NCI-H526 (cell line): ENCODE measurements at regions not wholly inside any gene's neighbourhood (a gene's known extent, or its start where the extent isn't known, plus 50 kb on each side); places are given as distances from the start of the nearest gene placed in this dataset.
A peak's percentile ranks its signal among the peaks of the same experiment; 100 is the strongest.

Experiments used
- DNase-seq, 2 experiments: peaks; one replicate each; lab custom pipeline; 2025; lab: John Stamatoyannopoulos, UW

DNA sequence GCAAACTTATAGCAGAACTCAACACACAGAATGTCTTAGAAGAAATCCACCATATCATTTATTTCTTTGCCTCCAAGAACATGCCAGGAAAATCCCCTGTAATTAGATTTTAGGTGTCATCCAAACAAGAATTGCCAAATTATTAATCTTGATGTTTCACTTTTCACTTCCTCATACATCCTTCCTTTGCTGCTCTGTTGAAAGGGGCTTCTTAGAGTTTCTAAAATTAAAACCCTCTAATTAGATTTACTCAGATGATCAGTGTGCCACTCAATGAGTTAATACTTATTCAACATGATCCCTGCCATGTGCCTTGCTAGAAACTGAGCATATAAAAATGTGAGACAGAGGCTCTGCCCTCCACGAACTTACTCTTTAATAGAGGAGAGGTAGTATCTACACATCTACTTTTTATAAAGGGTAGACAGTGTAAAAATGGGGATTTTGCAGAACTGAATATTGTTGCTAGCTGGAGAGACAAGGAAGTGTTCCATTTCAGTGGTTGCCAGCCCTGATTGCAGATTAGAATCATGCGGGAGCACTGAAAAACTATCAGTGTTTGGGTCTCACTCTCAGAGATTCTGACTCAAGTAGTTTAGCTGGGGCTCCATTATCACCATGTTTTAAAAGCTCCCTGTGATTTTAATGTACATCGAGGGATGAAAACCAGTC is 498.4 kb downstream of the TLE4 start:
- no peak for DNase-seq

DNA sequence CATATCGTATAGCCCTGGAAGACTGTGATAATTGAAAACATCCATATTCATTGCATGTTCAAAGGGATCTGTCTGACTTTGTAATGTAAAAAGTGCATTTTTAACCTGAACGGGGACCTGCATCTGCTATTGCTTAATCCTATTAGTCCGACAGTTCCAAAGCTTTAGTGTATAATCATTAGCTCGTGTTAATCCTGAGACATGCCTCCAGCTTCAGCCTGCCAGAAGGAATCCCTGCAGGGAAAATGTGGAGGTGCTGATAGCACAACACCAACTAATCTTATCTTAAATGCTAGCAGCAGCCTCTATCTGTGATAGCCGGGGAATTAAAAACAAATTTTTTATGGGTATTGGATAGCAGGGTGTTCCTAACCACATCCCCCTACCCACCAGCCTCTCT is 495.2 kb downstream of the TLE4 start:
- no peak for DNase-seq

DNA sequence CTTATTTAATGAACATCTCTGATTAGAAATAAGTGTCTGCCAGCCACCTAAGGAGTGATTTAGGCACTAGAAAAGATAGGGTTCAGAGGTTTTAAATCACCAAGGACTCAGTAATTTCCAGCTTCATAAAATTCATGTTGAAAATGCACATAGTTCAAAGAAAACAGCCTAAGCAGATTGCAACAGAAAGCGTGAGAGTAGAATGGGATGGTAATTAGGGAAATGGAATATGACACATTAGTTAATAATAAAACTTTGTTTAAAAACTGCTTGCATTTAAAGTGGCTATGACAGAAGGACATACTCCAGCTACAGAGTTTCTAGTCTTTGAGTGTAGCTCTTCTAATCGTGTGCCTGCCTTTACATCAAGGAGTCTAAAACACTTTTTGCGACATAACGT is 490.8 kb downstream of the TLE4 start:
- no peak for DNase-seq

GRCh38 chr9:80061940-80062339 is 490.2 kb downstream of the TLE4 start:
- DNase-seq, result no peak

GRCh38 chr9:80061096-80061495 is 489.3 kb downstream of the TLE4 start:
- DNase-seq, result no peak

GRCh38 chr9:80059979-80060378 is 488.2 kb downstream of the TLE4 start:
- DNase-seq, result no peak

GRCh38 chr9:80059191-80059590 is 487.4 kb downstream of the TLE4 start:
- DNase-seq, result no peak

GRCh38 chr9:80052830-80053229 is 481.1 kb downstream of the TLE4 start:
- DNase-seq, result no peak

GRCh38 chr9:80049096-80049782 is 477.5 kb downstream of the TLE4 start:
- peak in 1 of 2 experiments; percentile 28 for DNase-seq

GRCh38 chr9:80046481-80046880 is 474.7 kb downstream of the TLE4 start:
- DNase-seq, result no peak

GRCh38 chr9:80041821-80042220 is 470.1 kb downstream of the TLE4 start:
- DNase-seq, result no peak

- DNase-seq, result no peak
These were observed 468.7 kb downstream of the TLE4 start for GRCh38 chr9:80040457-80040856.

- DNase-seq, result no peak
These were observed 459.0 kb downstream of the TLE4 start for GRCh38 chr9:80030801-80031200.

- no peak for DNase-seq
These were observed 456.7 kb downstream of the TLE4 start for GRCh38 chr9:80028501-80028900.

GRCh38 chr9:80025796-80026520 is 454.2 kb downstream of the TLE4 start:
- DNase-seq, result no peak

DNA sequence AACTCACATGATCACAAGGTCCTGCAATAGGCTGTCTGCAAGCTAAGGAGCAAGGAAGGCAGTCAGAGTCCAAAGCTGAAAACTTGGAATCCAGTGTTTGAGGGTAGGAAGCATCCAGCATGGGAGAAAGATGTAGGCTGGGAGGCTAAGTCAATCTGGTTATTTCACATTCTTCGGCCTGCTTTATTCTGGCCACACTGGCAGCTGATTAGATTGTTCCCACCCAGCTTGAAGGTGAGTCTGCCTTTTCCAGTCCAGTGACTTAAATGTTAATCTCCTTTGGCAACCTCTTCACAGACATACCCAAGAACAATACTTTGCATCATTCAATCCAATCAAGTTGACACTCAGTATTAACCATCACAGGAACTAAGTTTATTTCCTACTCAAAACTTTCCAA is 453.4 kb downstream of the TLE4 start:
- DNase-seq, result no peak

GRCh38 chr9:80020530-80020929 is 448.8 kb downstream of the TLE4 start:
- DNase-seq, result no peak

- DNase-seq, result no peak
These were observed 448.3 kb downstream of the TLE4 start for GRCh38 chr9:80020056-80020455.

DNA sequence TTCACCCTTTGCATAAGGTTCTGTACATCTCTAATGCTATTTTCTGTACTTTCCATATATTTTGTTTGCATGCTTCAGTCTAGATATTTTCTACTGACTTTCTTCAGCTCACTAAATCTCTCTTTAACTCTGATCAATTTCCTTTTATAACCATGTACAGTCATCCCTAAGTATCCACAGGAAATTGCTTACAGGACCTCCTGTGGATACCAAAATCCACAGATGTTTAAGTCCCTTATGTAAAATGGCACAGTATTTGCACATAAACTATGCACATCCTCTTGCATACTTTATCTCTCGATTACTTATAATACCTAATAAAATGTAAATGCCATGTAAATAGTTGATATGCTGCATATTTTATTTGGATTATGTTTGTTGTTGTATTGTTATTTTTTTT is 442.1 kb downstream of the TLE4 start:
- no peak for DNase-seq

- no peak for DNase-seq
These were observed 441.0 kb downstream of the TLE4 start for GRCh38 chr9:80012557-80013330.

DNA sequence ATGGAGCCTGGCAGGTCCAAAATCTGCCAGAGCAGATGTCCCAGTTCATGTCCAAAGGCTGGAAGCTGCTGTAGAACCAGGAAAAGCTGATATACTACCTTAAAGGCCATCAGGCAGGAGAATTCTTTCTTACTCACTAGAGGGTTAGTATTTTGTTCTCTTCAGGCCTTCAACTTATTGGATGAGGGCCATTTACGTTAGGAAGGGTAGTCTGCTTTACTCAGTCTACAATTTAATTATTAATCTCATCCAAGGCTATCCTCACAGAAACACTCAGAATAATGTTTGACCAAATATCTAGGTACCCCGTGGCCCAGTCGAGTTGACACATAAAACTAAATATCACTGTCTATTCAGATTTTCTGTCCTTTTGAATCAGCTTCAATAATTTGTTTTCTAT is 437.4 kb downstream of the TLE4 start:
- DNase-seq, result no peak

GRCh38 chr9:80004714-80005113 is 432.9 kb downstream of the TLE4 start:
- DNase-seq, result no peak
